ENCODE measurements at regions not wholly inside any gene's neighbourhood (a gene's known extent, or its start where the extent isn't known, plus 50 kb on each side); places are given as distances from the start of the nearest gene placed in this dataset.
"Not testable (repeated sequence)": the region's sequence is repeated elsewhere in the genome, so short reads cannot be mapped to it uniquely, and the experiment has no call there.

DNA sequence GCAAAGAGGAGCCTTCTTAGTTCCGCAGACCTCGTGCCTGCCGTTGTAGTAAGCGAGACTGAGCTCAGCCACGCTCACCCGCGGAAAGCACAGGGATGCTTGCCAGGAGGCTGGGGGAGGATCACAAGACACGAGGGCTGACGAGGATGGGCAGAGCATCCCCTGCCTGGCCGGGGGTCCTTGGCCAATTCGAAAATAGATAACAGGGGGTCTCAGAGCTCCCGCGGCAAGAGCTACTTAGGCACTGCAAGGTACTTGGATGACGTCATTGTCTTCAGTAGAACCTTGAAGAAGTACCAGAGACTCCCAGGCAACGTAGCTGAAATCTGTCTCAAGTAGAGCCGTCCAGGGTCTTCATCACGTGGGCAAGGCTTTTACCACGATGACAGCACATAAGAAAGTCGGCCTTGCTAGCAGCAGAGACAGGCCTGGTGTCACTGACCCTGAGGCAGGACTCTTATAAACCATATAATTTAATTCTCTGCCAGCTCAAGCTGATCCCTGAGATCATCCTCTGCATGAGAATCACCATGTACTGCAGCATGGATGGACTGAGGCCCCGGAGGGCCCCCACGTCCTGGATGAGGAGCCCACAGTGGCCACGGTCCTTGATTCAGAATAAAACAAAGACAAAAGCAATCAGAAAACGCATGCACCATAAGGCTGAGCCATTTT lies 81.9 kb downstream of the TMEM18 start:
- no peak for DNase-seq

DNA sequence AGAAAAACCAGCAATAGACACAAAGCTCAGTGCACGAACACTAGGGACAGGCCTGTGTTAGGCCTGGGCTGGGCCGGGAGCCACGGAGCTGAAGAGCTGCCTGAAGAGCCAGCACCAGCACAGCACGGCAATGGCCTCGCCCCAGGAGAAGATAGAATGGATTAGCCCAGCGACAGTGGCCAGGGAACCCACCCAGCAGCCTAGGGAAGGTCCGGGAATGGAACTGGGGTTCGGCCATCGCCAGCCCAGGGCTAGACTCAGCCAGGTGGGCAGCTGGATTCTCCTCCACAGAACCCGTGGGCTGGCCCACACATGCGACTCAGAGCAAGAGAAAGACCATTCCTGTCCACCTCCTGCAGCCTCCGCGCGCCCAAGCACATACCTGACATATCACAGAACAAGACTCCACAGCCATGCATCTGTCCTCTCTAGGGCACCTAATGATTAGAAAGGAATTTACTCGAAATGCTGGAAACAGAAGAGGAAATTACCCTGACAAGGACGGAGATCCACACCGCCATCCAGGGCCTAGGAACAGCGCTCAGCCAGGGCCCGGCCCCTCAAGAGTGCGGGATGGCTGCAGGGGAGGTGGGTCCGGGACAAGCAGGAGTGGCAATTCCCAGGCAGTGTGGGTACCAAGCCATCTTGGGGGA lies 82.8 kb downstream of the TMEM18 start:
- DNase-seq, result no peak

DNA sequence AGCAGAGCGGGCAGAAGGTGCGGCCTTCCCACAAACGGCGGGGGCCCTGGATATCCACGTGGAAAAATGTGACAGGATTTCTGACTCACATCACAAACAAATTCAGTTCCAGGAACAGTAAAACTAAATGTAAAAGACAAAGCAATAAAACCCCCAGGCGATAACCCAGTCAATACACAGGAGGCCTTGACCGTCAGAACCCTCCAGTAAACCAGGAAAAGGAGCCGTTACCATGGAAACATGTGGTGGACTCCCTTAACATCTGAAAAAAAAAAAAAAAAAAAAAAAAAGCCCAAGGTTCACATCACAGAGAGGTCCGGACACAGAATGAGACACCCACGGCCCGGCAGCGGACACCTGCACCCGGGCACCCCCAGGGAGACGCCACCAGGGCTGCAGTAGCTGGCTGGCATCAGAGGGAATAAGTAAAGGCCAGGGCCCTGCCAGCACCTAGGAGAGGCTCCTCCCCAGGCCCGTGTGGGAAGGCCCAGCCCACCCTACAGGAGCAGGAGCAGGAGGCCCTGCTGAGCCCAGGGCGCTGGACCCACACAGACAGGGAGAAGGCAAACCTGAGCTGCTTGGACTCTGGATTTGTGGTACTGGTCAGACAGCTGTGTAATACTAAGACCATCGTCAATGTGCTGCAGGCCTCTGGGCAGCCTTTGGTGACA lies 83.7 kb downstream of the TMEM18 start:
- DNase-seq, result no peak

DNA sequence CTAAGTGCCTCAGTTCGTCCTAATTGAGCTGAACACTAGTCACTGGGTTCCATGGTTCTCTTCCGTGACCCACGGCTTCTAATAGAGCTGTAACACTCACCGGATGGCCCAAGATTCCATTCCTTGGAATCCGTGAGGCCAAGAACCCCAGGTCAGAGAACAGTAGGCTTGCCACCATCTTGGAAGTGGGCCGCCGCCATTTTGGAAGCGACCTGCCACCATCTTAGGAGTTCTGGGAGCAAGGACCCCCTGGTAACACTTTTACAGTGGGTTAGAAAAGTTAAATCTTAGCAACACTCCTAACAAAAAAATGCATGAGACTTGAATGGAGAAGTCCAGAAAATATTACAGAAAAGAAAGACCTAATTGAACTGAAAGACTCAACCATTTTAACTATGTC lies 84.5 kb downstream of the TMEM18 start:
- no peak for DNase-seq

DNA sequence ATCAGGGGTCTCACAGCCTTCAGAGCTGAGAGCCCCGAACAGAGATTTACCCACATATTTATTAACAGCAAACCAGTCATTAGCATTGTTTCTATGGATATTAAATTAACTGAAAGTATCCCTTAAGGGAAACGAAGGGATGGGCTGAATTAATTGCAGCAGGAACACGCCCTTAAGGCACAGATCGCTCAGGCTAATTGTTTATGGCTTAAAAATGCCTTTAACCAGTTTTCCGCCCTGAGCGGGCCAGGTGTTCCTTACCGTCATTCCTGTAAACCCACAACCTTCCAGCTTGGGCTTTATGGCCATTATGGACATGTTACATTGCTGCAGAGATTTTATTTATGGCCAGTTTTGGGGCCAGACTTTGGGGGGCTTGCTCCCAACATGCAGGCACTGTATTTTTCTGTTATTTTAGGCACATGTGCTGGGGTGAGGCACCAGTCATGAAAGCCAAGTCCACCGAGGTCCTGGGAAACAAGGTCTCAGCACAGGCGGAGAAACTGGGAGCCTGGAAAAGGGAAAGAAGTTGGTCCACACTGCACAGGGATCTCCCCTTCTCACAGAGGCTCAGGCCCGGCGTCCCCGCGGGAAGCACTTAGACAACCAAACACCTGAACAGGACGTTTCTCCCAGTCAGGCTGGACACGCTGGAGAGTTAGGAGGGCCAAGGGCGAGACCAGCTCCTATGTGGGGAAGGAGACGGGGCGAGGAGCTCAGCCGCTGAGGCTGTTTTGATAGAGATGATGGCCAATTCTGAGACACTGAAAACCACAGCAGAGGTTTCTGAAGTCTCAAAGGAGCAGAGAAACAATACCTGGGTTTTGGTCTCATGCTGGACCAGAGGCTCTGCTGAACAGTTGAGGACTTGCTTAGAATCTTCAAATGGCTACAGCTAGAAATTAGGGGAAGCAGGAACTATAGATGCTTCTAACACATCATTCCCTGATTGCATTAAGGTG lies 86.7 kb downstream of the TMEM18 start:
- no peak for DNase-seq

DNA sequence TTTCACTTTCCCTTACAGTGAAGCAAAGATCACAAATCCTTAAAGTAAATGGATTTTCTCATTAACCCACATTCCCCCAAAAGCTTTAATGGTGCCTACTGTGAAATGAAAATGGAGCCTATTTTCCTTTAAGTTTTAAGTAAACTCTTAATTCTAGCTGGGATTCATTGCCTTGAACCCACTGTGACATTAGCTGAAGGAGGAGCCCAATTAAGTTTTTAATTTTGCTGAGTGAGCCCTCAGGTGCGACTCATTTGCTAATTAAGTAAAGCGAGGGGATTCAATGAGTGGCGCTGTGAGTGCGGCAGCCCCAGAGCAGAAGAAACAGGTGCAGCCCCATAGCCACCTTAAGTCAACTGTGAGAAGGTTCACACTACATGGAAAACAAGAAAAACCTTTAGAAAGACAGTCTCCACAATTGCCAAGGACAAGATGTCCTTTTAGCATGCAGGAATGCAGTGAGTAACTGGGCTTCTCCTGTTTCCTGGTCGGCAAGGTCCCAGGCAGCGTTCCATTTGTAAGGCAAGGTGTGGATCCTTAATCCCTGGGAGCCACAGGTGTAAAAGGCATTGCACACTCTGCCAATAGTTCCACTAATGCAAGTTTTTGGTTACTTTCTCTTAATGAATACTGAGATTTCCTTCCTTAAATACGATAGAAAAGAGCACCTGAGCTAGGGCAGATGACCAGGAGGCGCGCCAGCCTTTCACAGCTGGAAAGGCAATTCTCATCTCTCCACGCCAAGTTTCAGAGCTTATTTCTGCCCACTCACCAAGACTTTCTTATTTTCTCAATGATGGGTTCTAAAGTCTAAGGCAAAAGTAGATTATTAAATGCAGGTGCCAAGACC lies 87.7 kb downstream of the TMEM18 start:
- no peak for DNase-seq

DNA sequence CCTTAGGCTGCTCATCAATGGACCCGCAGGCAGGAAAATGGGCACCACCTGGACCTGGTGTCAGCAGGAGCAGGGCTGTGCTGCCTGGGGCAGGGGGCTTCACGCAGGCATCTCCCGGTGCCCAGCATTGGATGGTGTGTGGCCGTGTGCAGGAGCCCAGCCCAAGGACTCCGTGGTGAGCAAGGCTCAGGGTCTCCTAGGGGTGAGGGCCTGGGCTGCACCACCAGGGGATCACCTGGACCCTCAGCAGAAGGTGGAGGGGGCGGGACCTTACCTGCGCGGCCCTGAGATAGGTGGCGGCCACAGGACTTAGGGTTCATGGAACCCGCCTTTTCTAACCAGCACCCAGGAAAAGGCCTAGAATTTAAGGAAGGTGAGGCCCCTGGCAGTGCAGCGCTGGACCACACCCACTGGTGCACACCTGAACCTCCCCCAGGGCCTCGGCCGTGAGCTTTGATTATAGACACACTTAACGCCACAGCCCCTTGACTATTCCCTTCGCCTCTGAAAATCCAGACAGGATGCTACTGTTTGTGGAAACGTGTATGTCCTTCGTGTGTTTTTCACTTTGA lies 89.0 kb downstream of the TMEM18 start:
- DNase-seq, result no peak

DNA sequence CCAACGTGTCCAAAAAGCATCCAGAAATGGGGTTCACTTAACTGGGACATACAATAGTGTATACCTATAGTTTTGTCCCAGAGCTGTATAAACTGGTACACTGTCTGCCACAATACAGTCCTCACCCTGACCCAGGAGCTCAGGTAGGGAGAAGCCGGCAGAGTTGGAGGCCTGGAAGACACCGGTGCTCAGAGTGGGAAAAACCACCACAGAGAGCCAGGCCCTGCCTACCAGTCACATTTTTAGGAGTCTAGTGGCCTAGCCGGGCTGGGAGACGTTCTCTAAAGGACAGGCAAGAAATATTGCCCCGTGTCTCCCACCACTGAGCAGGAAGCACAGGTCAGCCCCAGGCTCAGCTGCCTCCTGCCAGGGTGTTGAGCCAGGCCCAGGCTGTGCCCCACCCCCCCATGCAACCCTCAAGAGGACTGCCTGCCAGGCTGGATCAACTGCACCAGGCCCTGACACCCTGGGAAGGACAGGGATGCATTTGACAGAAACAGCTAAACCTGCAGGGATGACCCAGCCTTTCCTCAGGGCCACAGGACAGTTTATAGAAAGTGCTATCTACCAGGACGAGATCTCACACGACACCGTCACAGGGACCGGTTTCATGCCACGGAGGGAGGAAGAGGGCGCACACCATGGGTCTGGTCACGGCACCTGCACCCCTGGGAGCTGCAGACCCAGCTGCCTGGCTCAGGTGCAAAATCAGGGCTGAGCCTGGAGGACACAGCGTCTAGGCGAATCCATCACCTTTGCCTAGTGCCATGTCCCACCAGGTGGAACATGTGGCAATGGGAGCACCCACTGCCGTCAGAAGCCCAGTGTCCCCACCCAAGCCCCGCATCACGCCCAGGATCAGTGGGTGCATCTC lies 89.9 kb downstream of the TMEM18 start:
- DNase-seq, result no peak

DNA sequence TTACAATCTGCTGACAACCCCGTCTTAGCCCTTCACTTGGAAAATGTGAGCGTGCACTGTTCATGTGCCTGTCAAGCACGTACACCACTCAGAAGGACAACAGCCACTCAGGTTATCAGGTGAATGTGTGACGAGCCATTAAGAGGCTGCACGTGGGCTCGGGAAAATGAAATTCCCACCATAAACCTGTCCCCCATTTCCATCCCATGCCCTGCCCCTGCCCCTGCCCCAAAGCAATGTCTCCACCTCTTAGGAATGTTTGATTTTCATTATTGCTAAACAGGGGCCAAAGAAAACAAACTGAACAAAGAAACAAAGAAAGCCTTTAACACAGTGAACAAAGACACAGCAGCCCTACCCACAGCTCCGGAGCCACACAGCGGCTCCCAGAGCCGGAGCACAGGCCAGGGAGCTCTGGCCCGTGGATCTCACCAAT lies 90.5 kb downstream of the TMEM18 start:
- no peak for DNase-seq

DNA sequence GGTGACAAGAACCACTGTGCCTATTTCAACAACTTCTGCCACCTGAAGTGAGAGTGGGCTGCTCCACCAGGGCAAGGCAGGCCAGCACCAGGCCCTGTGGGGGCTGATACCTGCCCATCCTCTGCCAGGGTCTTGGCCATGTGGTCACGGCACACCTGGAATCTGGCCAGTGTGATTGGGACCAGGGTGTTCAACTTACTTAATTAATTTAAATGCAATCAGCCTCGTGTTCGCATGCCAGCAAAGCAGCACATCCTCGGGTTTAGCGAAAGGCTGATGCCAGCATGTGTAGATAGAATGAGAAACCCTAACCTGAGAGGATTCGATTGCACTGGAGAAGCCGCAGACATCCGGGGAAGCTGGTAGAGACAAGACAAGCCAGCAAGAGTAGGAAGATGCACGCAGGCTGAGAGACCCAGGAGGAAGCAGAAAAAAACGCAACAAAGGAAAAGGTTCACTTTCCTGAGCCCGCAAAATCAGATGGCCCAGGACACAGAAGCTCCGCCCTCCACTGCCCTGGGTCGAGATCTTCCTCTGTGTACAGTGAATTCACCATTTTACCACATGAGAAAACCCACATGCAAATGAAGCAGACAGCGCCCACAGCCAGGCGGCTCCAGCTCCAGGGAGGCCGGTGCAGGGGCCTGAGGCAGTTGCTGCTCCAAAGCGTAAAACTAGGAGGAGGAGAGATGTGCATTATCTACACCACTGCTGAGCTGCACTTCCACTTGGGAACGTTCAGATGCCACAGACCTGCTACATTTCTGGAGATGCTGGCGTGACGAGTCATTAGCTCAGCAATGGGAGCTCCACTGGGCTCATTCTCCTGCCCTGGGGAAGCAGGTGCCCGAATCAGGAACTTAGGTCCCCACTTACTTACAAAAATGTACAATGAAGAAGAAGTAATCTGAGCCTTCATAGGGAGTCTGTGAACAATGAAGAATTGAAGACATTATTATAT lies 92.1 kb downstream of the TMEM18 start:
- DNase-seq, result no peak

DNA sequence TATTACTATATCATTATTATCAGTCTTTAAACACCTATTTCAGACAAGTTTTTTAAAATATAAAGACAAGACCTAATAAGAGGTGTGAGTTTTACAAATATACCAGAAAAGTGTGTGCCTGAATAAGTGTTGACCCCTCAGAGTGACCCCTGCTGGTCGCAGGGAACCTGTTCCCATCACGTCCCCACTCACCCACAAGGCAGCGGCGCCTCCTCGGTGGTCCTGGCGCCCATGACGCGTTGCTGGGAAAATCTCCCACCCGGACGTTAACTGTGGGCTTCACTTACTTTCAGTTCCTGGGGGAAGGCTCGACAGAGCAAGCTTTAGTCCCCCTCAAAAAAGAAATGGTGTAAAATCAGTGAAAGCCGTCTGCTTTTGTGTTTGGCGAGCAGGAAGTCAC lies 93.5 kb downstream of the TMEM18 start:
- DNase-seq, result no peak

DNA sequence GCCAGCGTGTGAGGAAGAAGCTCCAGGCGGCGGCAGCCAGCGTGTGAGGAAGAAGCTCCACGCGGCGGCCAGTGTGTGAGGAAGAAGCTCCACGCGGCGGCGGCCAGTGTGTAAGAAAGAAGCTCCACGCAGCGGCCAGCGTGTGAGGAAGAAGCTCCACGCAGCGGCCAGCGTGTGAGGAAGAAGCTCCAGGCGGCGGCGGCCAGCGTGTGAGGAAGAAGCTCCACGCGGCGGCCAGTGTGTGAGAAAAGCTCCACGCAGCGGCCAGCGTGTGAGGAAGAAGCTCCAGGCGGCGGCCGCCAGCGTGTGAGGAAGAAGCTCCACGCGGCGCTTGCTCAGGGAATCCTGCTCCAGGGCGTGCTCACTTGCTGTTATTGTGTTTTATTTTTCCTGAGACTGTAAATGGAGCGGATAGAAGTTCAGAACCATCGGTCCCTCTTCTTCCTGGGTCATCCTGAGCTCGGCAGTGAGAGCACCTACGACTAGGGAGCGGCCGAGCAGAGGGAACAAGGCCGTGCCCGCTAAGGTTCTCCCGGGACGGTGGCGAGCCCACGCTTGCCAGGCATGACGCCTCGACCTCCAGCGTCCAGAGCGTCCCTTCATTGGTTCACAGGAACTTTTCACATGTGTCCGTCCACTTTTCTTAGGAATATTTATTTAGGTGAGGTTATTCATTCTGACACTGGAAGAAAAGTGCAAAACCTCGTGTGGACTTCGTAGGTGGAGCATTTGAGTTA lies 94.2 kb downstream of the TMEM18 start:
- DNase-seq, result no peak

DNA sequence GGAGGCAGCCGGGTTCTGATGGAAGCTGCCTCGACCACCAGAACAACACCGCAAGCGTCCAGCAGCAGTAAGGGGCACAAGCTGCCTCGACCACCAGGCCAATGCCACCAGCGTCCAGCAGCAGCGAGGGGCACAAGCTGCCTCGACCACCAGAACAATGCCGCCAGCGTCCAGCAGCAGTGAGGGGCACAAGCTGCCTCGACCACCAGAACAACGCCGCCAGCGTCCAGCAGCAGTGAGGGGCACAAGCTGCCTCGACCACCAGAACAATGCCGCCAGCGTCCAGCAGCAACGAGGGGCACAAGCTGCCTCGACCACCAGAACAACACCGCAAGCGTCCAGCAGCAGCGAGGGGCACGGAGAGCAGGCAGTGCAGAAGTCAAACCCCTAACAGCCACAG lies 94.9 kb downstream of the TMEM18 start:
- not testable (repeated sequence) for DNase-seq

DNA sequence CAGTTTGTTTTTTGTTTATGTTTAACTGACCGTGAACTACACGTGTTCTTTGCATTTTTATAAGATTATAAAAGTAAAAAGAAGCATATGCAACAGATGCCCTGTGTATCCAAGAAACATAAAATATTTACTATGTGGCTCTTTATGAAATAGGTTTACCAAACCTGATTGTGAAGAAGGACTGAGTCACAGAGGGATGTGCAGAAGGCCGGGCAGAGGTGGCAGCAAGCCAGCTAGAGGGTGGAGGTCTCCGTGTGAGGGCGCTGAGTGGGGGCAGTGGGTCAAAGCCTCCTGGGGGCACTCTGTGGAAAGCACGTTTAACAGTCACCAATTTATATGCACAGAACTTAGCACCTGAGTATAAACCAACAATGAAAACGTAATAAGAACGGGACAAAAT lies 97.2 kb downstream of the TMEM18 start:
- no peak for DNase-seq

DNA sequence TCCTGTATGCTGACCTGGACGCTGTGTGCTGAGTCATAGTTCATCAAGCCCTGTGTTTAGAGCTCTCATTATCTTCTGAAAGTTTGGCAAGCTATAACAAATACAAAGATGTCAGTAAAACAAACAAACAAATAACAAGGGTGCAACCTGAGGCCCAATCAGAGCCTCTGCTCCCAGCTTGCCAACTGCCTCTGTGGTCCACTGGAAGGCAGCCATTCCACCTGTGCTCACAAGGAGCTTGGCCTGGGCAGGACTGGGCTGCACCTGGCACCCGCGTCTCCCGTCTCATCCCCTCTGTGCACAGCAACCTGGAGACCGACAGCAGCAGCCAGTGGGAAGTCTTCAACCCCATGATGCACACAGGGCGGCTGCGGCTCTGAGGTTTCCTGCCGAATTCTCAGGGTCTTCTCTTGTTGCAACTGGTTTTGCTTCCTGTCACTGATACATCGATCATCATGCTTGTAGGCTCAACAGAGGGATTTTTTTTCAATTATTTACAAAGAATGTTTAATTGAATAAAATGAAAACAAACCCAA lies 97.8 kb downstream of the TMEM18 start:
- no peak for DNase-seq

DNA sequence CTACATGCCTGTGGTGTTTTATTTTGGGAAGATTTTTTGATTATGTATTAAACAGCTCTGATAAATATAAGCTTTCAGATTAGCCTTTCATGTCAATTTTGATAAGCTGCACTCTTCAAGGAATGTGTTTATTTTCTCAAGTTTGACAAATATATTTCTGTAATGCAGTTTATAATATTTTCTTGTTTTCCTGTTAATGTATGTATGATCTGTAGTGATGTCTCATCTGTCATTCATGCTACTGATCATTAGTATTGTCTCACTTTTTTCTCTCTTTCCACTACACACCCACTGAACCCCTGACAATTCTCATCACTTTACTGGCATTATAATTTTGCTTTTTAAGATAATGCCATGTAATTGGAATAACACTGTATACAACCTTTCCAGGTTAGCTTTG lies 100.9 kb downstream of the TMEM18 start:
- DNase-seq, result no peak

DNA sequence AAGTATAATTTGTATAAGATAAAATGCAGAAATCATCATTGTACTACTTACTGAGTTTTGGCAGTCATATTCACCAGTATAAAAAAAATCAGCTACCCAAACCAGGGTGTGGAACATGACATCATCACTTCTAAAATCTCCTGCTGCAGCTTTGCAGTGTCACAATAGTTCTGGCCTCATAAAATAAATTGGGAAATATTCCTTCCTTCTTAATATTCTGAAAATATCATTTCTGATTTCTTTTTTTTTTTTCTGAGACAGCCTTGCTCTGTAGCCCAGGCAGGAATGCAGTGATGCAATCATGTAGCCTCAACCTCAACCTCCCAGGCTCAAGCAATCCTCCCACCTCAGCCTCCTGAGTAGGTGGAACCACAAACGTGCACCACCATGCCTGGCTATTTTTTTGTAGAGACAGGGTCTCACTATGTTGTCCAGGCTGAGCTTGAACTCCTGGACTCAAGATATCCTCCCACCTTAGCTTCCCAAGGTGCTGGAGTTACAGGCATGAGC lies 101.4 kb downstream of the TMEM18 start:
- no peak for DNase-seq

DNA sequence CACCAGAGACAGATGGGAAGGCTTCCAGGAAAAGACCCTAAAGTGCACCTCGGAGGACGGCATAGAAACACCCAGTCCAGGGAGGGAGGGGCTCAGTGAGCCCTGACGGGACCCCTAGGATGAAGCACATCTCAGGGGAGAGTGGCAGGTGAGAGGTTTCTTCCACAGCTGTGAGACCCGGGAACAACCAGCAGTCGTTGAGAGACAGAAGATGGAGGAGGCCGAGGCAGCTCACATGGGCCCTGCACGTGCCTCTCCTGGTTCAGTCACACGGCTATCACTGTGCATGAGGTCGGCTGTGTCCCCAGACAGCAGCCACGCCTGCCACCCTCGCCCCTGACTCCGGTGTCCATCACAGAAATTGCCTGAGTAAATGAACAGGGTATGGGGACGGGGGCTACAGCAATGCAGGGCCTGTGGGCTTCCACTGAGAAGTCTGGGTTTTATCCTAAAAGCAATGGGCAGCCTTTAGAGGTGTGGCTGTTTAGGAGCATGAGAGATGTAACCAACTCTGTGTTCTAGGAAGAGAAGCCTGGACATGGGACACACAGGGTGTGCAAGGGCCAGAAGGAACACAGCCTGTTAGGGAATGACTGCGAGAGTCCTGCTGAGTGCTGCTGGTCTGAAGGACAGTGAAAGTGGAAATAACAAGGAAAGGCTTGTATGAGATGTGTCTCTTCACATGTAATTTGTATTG lies 102.0 kb downstream of the TMEM18 start:
- DNase-seq, result no peak
